WTC11 (cell line): ENCODE measurements at regions not wholly inside any gene's neighbourhood (a gene's known extent, or its start where the extent isn't known, plus 50 kb on each side); places are given as distances from the start of the nearest gene placed in this dataset.

Experiments
- ATAC-seq: fragments of 200-7000 bp; cut with Tn5 transposase; 2 replicates; pipeline ENCODE4 v1.10.0; 2021; ENCODE audit warnings: mild to moderate bottlenecking, moderate library complexity
- CTCF ChIA-PET: fragments of 300-600 bp; sonication (Branson Sonifier 250); formaldehyde crosslinking; loops from one replicate; lab custom pipeline; 2021; ENCODE audit warnings: antibody characterized with exemption; lab: Charles Lee
- POLR2A ChIA-PET: fragments of 350-600 bp; sonication (Branson Sonifier 250); formaldehyde crosslinking; loops from one replicate; lab custom pipeline; 2021; ENCODE audit warnings: antibody characterized with exemption; lab: Charles Lee
- DNase-seq: peaks from one replicate; pipeline ENCODE4 v3.0.0; 2021; ENCODE audit warnings: low spot score
- H3K27ac Mint-ChIP-seq: 2 replicates; pipeline ENCODE4 v1.8.0; 2021; ENCODE audit warnings: mixed read lengths
- H3K27me3 Mint-ChIP-seq: 2 replicates; pipeline ENCODE4 v1.8.0; 2021; ENCODE audit warnings: low read depth, mild to moderate bottlenecking, moderate library complexity, mixed read lengths
- H3K36me3 Mint-ChIP-seq: 2 replicates; pipeline ENCODE4 v1.8.0; 2021; ENCODE audit warnings: mixed read lengths
- H3K4me1 Mint-ChIP-seq: 2 replicates; pipeline ENCODE4 v1.8.0; 2022; ENCODE audit warnings: mixed read lengths
- H3K4me3 Mint-ChIP-seq: 2 replicates; pipeline ENCODE4 v1.8.0; 2021; ENCODE audit warnings: mild to moderate bottlenecking, moderate library complexity, mixed read lengths
- H3K9me3 Mint-ChIP-seq: 2 replicates; pipeline ENCODE4 v1.8.0; 2021; ENCODE audit warnings: mixed read lengths
- ATF1 ChIP-seq: sonication (generic); formaldehyde crosslinking; IDR thresholded peaks from 2 replicates; pipeline ENCODE4 v1.8.1; 2023; ENCODE audit warnings: mild to moderate bottlenecking, moderate library complexity, missing genetic modification reagents
- CREM ChIP-seq: sonication (generic); formaldehyde crosslinking; IDR thresholded peaks from 2 replicates; pipeline ENCODE4 v1.8.1; 2022; ENCODE audit warnings: mild to moderate bottlenecking, missing genetic modification reagents, moderate library complexity
- JAZF1 ChIP-seq: fragments of 250-450 bp; sonication (Bioruptor Pico); IDR thresholded peaks from 2 replicates; pipeline ENCODE4 v1.9.0; 2021; ENCODE audit warnings: moderate library complexity, mild to moderate bottlenecking, inconsistent platforms
- KAT7 ChIP-seq: sonication (generic); formaldehyde crosslinking; IDR thresholded peaks from 2 replicates; pipeline ENCODE4 v1.8.1; 2023; ENCODE audit warnings: missing genetic modification reagents, mild to moderate bottlenecking, borderline replicate concordance
- NR2C2 ChIP-seq: sonication (generic); formaldehyde crosslinking; IDR thresholded peaks from 2 replicates; pipeline ENCODE4 v1.8.0; 2022; ENCODE audit warnings: mild to moderate bottlenecking, missing genetic modification reagents
- OVOL2 ChIP-seq: fragments of 250-450 bp; sonication (Bioruptor Pico); IDR thresholded peaks from 2 replicates; pipeline ENCODE4 v1.9.0; 2021; ENCODE audit warnings: mild to moderate bottlenecking, borderline replicate concordance
- SMAD3 ChIP-seq: sonication (generic); formaldehyde crosslinking; IDR thresholded peaks from 2 replicates; pipeline ENCODE4 v1.8.0; 2022; ENCODE audit warnings: missing genetic modification reagents, mild to moderate bottlenecking, borderline replicate concordance
- TCF7 ChIP-seq: sonication (generic); formaldehyde crosslinking; IDR thresholded peaks from 2 replicates; pipeline ENCODE4 v1.8.0; 2022; ENCODE audit warnings: mild to moderate bottlenecking, low read depth, missing genetic modification reagents, moderate library complexity
- TP53 ChIP-seq: sonication (generic); formaldehyde crosslinking; IDR thresholded peaks from 2 replicates; pipeline ENCODE4 v1.8.1; 2023; ENCODE audit warnings: mild to moderate bottlenecking, missing genetic modification reagents
- ZNF138 ChIP-seq: sonication (generic); formaldehyde crosslinking; conservative IDR thresholded peaks from 2 replicates; pipeline ENCODE4 v1.8.1; 2022; ENCODE audit warnings: mild to moderate bottlenecking, moderate library complexity, missing genetic modification reagents
- ZNF416 ChIP-seq: fragments of 250-450 bp; sonication (Bioruptor Pico); IDR thresholded peaks from 2 replicates; pipeline ENCODE4 v1.9.0; 2021; ENCODE audit warnings: mild to moderate bottlenecking, inconsistent platforms
- ZNF671 ChIP-seq: fragments of 250-450 bp; sonication (Bioruptor Pico); IDR thresholded peaks from 2 replicates; pipeline ENCODE4 v1.8.0; 2021; ENCODE audit warnings: mild to moderate bottlenecking
- TF ChIP-seq, protein P1 (sequence below): fragments of 250-450 bp; sonication (Bioruptor Pico); IDR thresholded peaks from 2 replicates; pipeline ENCODE4 v2.1.2; 2022; ENCODE audit warnings: mild to moderate bottlenecking, moderate library complexity
- TF ChIP-seq, protein P2 (sequence below): sonication (generic); formaldehyde crosslinking; IDR thresholded peaks from 2 replicates; pipeline ENCODE4 v1.8.0; 2023; ENCODE audit warnings: missing genetic modification reagents
- TF ChIP-seq, protein P3 (sequence below): sonication (generic); formaldehyde crosslinking; IDR thresholded peaks from 2 replicates; pipeline ENCODE4 v1.8.0; 2022; ENCODE audit warnings: missing genetic modification reagents
- TF ChIP-seq, protein P4 (sequence below): sonication (generic); formaldehyde crosslinking; IDR thresholded peaks from 2 replicates; pipeline ENCODE4 v1.8.1; 2023; ENCODE audit warnings: mild to moderate bottlenecking, missing genetic modification reagents, moderate library complexity
- TF ChIP-seq, protein P5 (sequence below): sonication (generic); formaldehyde crosslinking; IDR thresholded peaks from 2 replicates; pipeline ENCODE4 v1.8.0; 2022; ENCODE audit warnings: mild to moderate bottlenecking, missing genetic modification reagents
- TF ChIP-seq, protein P6 (sequence below): fragments of 200-600 bp; IDR thresholded peaks from 2 replicates; pipeline ENCODE4 v1.8.0; 2022; ENCODE audit warnings: antibody characterized with exemption
- TF ChIP-seq, protein P7 (sequence below): fragments of 250-450 bp; sonication (Bioruptor Pico); IDR thresholded peaks from 2 replicates; pipeline ENCODE4 v1.8.0; 2021; ENCODE audit warnings: mild to moderate bottlenecking
- TF ChIP-seq, protein P8 (sequence below): fragments of 250-450 bp; sonication (Bioruptor Pico); conservative IDR thresholded peaks from 2 replicates; pipeline ENCODE4 v1.9.0; 2021; ENCODE audit warnings: mild to moderate bottlenecking

DNA sequence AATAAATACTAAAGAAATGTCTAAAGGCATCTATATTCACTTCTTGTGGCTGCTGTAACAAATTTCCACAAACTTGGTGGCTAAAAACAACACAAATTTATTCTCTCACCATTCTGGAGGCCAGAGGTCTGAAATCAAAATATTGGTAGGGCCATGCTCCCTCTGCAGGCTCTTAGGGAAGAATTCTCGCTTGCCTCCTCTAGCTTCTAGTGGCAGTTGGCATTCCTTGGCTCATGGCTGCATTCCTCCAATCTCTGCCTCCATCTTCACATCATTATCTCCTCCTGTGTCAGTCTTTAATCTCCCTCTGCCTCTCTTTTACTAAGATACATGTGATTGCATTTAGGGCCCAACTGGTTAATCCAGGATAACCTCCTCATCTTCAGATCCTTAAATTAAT is 54.1 kb upstream of the RFXAP start:
- POLR2A ChIA-PET: no interaction called here
- TF ChIP-seq KAT7 (CRISPR knock-in tag): no peak
- TF ChIP-seq, protein P1, sequence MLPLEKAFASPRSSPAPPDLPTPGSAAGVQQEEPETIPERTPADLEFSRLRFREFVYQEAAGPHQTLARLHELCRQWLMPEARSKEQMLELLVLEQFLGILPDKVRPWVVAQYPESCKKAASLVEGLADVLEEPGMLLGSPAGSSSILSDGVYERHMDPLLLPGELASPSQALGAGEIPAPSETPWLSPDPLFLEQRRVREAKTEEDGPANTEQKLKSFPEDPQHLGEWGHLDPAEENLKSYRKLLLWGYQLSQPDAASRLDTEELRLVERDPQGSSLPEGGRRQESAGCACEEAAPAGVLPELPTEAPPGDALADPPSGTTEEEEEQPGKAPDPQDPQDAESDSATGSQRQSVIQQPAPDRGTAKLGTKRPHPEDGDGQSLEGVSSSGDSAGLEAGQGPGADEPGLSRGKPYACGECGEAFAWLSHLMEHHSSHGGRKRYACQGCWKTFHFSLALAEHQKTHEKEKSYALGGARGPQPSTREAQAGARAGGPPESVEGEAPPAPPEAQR (CRISPR knock-in tag): 0 out of 2 replicates have a peak, but pooled peaks have one; percentile 14
- DNase-seq: no peak
- H3K4me1 Mint-ChIP-seq: peaks cover 42% of the 10 kb centered on the region
- ATAC-seq: peak; percentile 58
- H3K36me3 Mint-ChIP-seq: peaks cover 22% of the 10 kb centered on the region
- H3K4me3 Mint-ChIP-seq: no peak overlapping the region
- no peak overlapping the region for H3K27ac Mint-ChIP-seq
- H3K27me3 Mint-ChIP-seq: peaks cover 2% of the 10 kb centered on the region; the same call in 1 of the 2 replicates
- H3K9me3 Mint-ChIP-seq: peaks cover 29% of the 10 kb centered on the region
- CTCF ChIA-PET: interaction anchor here (1.0 kb wide), 1 partner anchor 311 kb away, joined by 4 read pairs; no protein-coding TSS in a partner anchor

DNA sequence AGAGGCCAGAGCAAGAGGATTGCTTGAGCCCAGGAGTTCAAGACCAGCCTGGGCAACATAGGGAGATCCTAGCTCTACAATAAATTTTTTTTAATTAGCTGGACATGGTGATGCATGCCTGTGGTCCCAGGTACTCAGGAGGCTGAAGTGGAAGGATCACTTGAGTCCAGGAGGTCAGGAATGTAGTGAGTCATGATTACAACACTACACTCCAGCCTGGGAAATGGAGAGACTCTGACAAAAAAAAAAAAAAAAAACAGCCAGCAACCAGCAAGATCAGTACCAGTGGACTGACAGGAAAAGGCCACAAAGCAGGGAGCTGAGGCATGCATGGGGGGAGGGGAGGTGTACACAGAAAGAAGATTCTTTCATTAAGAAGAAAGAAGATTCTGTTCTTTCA is 52.7 kb upstream of the RFXAP start:
- H3K9me3 Mint-ChIP-seq: peaks cover 29% of the 10 kb centered on the region
- H3K27me3 Mint-ChIP-seq: peaks cover 2% of the 10 kb centered on the region; the same call in 1 of the 2 replicates
- CTCF ChIA-PET: interaction anchor here (0.6 kb wide), 1 partner anchor 198 kb away, joined by 3 read pairs; no protein-coding TSS in a partner anchor
- POLR2A ChIA-PET: no interaction called here
- H3K27ac Mint-ChIP-seq: no peak overlapping the region
- H3K36me3 Mint-ChIP-seq: peaks cover 22% of the 10 kb centered on the region
- TF ChIP-seq, protein P2, sequence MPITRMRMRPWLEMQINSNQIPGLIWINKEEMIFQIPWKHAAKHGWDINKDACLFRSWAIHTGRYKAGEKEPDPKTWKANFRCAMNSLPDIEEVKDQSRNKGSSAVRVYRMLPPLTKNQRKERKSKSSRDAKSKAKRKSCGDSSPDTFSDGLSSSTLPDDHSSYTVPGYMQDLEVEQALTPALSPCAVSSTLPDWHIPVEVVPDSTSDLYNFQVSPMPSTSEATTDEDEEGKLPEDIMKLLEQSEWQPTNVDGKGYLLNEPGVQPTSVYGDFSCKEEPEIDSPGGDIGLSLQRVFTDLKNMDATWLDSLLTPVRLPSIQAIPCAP (CRISPR knock-in tag): no peak
- TF ChIP-seq JAZF1 (CRISPR knock-in tag) (no peak), NR2C2 (CRISPR knock-in tag) (no peak), CREM (CRISPR knock-in tag) (no peak), ZNF671 (no peak), TCF7 (no peak), SMAD3 (CRISPR knock-in tag) (no peak)
- TF ChIP-seq, protein P3, sequence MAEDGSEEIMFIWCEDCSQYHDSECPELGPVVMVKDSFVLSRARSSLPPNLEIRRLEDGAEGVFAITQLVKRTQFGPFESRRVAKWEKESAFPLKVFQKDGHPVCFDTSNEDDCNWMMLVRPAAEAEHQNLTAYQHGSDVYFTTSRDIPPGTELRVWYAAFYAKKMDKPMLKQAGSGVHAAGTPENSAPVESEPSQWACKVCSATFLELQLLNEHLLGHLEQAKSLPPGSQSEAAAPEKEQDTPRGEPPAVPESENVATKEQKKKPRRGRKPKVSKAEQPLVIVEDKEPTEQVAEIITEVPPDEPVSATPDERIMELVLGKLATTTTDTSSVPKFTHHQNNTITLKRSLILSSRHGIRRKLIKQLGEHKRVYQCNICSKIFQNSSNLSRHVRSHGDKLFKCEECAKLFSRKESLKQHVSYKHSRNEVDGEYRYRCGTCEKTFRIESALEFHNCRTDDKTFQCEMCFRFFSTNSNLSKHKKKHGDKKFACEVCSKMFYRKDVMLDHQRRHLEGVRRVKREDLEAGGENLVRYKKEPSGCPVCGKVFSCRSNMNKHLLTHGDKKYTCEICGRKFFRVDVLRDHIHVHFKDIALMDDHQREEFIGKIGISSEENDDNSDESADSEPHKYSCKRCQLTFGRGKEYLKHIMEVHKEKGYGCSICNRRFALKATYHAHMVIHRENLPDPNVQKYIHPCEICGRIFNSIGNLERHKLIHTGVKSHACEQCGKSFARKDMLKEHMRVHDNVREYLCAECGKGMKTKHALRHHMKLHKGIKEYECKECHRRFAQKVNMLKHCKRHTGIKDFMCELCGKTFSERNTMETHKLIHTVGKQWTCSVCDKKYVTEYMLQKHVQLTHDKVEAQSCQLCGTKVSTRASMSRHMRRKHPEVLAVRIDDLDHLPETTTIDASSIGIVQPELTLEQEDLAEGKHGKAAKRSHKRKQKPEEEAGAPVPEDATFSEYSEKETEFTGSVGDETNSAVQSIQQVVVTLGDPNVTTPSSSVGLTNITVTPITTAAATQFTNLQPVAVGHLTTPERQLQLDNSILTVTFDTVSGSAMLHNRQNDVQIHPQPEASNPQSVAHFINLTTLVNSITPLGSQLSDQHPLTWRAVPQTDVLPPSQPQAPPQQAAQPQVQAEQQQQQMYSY (CRISPR knock-in tag): no peak
- TF ChIP-seq, protein P4, sequence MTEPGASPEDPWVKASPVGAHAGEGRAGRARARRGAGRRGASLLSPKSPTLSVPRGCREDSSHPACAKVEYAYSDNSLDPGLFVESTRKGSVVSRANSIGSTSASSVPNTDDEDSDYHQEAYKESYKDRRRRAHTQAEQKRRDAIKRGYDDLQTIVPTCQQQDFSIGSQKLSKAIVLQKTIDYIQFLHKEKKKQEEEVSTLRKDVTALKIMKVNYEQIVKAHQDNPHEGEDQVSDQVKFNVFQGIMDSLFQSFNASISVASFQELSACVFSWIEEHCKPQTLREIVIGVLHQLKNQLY: no peak
- TF ChIP-seq, protein P5, sequence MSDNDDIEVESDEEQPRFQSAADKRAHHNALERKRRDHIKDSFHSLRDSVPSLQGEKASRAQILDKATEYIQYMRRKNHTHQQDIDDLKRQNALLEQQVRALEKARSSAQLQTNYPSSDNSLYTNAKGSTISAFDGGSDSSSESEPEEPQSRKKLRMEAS: no peak
- DNase-seq (no peak), ATAC-seq (no peak)
- H3K4me3 Mint-ChIP-seq: no peak overlapping the region
- peaks cover 31% of the 10 kb centered on the region for H3K4me1 Mint-ChIP-seq

DNA sequence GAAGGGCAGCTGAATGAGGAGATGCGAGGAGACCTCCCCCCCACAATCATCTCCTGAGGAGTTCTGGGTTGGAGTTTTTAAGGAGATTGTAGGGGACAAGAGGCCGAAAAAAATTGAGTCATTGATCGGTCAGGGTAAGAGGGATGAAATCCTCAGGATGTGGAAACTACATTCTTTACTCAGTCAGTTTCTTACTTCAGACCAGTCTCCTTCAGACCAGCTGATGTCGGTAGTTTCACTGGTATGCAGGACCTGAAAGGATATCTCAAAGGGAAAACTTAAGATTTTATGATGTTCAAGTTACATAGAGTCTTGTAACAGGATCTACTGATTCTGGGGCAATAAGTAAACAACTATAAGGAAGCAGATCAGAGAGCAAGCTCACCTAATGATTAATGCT is 51.7 kb upstream of the RFXAP start:
- CTCF ChIA-PET: no interaction called here
- H3K4me3 Mint-ChIP-seq: no peak overlapping the region
- H3K27ac Mint-ChIP-seq: no peak overlapping the region
- DNase-seq: no peak
- peaks cover 22% of the 10 kb centered on the region for H3K36me3 Mint-ChIP-seq
- H3K4me1 Mint-ChIP-seq: peaks cover 21% of the 10 kb centered on the region
- no peak for ATAC-seq
- H3K27me3 Mint-ChIP-seq: peaks cover 2% of the 10 kb centered on the region; the same call in 1 of the 2 replicates
- POLR2A ChIA-PET: no interaction called here
- H3K9me3 Mint-ChIP-seq: peaks cover 25% of the 10 kb centered on the region
- TF ChIP-seq OVOL2 (CRISPR knock-in tag): no peak
- TF ChIP-seq, protein P5: no peak
- TF ChIP-seq TP53 (CRISPR knock-in tag): no peak
- TF ChIP-seq, protein P6, sequence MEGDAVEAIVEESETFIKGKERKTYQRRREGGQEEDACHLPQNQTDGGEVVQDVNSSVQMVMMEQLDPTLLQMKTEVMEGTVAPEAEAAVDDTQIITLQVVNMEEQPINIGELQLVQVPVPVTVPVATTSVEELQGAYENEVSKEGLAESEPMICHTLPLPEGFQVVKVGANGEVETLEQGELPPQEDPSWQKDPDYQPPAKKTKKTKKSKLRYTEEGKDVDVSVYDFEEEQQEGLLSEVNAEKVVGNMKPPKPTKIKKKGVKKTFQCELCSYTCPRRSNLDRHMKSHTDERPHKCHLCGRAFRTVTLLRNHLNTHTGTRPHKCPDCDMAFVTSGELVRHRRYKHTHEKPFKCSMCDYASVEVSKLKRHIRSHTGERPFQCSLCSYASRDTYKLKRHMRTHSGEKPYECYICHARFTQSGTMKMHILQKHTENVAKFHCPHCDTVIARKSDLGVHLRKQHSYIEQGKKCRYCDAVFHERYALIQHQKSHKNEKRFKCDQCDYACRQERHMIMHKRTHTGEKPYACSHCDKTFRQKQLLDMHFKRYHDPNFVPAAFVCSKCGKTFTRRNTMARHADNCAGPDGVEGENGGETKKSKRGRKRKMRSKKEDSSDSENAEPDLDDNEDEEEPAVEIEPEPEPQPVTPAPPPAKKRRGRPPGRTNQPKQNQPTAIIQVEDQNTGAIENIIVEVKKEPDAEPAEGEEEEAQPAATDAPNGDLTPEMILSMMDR: no peak
- TF ChIP-seq ZNF138 (CRISPR knock-in tag): no peak
- TF ChIP-seq ATF1 (CRISPR knock-in tag): no peak
- TF ChIP-seq ZNF416 (CRISPR knock-in tag): no peak
- no peak for TF ChIP-seq NR2C2 (CRISPR knock-in tag)
- TF ChIP-seq, protein P7, sequence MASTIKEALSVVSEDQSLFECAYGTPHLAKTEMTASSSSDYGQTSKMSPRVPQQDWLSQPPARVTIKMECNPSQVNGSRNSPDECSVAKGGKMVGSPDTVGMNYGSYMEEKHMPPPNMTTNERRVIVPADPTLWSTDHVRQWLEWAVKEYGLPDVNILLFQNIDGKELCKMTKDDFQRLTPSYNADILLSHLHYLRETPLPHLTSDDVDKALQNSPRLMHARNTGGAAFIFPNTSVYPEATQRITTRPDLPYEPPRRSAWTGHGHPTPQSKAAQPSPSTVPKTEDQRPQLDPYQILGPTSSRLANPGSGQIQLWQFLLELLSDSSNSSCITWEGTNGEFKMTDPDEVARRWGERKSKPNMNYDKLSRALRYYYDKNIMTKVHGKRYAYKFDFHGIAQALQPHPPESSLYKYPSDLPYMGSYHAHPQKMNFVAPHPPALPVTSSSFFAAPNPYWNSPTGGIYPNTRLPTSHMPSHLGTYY (CRISPR knock-in tag): no peak
- TF ChIP-seq, protein P8, sequence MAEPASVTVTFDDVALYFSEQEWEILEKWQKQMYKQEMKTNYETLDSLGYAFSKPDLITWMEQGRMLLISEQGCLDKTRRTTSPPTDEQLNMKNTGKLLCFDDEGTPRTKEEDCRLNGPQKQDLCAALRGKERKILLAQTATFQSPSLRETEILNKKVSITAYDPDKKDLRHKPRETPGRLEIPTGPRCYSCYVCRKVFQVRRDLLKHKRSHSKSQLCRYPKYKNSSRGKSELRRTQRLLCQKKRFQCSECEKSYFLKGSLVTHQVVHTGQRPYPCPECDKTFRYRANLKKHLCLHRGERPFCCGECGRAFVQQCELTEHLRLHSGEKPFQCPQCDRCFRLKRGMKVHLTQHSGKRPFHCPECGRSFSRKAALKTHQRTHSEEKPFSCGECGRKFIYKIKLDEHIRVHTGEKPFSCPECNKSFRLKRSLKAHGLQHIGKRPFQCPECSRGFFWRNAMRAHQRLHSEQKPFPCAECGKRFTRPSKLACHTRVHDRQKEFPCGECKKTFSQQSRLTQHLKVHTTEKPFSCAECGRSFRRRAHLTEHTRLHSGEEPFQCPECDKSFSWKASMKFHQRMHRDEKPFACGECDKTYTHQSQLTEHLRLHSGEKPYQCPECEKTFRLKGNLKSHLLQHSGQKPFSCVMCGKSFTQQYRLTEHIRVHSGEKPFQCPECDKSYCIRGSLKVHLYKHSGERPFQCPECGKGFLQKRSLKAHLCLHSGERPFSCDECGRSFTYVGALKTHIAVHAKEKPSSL: no peak
